ENCODE measurements at regions not wholly inside any gene's neighbourhood (a gene's known extent, or its start where the extent isn't known, plus 50 kb on each side); places are given as distances from the start of the nearest gene placed in this dataset.

DNA sequence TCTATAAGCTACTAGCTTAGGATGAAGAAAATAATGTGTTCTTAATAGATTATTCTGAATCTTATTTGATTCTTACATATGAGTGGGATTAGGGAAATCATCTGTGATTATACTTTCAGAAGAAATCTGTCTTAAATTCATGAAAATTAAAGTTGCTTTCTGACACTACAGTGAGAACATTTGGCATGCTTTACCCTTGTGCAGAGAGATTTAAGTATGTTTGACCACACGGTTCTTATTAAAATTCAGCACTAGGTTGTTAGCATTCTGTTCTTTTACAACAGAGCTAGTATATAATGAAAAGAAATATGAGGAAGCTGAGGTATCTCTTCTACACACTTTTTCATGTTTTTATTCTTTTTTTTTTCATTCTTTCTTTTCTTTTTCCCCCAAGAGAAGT is 2723.9 kb downstream of the PCDH9 start (continued):
- TF ChIP-seq CEBPZ (IDR thresholded peaks at IDR 0.05; ENCODE audit: low read depth, low read length), result no peak

GRCh38 chr13:64505336-64505910 is 2724.7 kb downstream of the PCDH9 start:
- H2AFZ ChIP-seq (ENCODE audit: control insufficient read depth, low read depth, low read length), result no peak overlapping the region
- RAD21 ChIA-PET (ENCODE audit: unreplicated experiment), result no interaction called here
- BruUV-seq (replicated peaks), result no TSS peak
- TF ChIP-seq EGR1 (IDR thresholded peaks at IDR 0.05; ENCODE audit: borderline replicate concordance in 1 of 2, low read depth in 2 of 2, low read length in 2 of 2) (no peak), ZNF24 (IDR thresholded peaks at IDR 0.05) (no peak), NR2C2 (IDR thresholded peaks at IDR 0.05; ENCODE audit: borderline replicate concordance, control insufficient read depth, insufficient read length, low read depth) (no peak), TARDBP (IDR thresholded peaks at IDR 0.05; ENCODE audit: borderline replicate concordance) (no peak), NR2C1 (IDR thresholded peaks at IDR 0.05) (no peak), MXI1 (IDR thresholded peaks at IDR 0.05; ENCODE audit: low read depth, low read length) (no peak), ZZZ3 (IDR thresholded peaks at IDR 0.05; ENCODE audit: control insufficient read depth, insufficient read length, low read depth) (no peak), ZNF207 (IDR thresholded peaks at IDR 0.05; ENCODE audit: borderline replicate concordance) (no peak), TCF3 (IDR thresholded peaks at IDR 0.05; ENCODE audit: borderline replicate concordance, insufficient read depth, low read depth, low read length) (no peak), SIX5 (IDR thresholded peaks at IDR 0.05; ENCODE audit: low read depth, low read length, severe bottlenecking) (no peak), CBX5 (IDR thresholded peaks at IDR 0.05; ENCODE audit: low read depth) (no peak), GATAD2B (conservative IDR thresholded peaks at IDR 0.05; ENCODE audit: low read depth) (no peak)
- TF ChIP-seq, protein P1, sequence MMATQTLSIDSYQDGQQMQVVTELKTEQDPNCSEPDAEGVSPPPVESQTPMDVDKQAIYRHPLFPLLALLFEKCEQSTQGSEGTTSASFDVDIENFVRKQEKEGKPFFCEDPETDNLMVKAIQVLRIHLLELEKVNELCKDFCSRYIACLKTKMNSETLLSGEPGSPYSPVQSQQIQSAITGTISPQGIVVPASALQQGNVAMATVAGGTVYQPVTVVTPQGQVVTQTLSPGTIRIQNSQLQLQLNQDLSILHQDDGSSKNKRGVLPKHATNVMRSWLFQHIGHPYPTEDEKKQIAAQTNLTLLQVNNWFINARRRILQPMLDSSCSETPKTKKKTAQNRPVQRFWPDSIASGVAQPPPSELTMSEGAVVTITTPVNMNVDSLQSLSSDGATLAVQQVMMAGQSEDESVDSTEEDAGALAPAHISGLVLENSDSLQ (IDR thresholded peaks at IDR 0.05), result no peak
- TF ChIP-seq, protein P2, sequence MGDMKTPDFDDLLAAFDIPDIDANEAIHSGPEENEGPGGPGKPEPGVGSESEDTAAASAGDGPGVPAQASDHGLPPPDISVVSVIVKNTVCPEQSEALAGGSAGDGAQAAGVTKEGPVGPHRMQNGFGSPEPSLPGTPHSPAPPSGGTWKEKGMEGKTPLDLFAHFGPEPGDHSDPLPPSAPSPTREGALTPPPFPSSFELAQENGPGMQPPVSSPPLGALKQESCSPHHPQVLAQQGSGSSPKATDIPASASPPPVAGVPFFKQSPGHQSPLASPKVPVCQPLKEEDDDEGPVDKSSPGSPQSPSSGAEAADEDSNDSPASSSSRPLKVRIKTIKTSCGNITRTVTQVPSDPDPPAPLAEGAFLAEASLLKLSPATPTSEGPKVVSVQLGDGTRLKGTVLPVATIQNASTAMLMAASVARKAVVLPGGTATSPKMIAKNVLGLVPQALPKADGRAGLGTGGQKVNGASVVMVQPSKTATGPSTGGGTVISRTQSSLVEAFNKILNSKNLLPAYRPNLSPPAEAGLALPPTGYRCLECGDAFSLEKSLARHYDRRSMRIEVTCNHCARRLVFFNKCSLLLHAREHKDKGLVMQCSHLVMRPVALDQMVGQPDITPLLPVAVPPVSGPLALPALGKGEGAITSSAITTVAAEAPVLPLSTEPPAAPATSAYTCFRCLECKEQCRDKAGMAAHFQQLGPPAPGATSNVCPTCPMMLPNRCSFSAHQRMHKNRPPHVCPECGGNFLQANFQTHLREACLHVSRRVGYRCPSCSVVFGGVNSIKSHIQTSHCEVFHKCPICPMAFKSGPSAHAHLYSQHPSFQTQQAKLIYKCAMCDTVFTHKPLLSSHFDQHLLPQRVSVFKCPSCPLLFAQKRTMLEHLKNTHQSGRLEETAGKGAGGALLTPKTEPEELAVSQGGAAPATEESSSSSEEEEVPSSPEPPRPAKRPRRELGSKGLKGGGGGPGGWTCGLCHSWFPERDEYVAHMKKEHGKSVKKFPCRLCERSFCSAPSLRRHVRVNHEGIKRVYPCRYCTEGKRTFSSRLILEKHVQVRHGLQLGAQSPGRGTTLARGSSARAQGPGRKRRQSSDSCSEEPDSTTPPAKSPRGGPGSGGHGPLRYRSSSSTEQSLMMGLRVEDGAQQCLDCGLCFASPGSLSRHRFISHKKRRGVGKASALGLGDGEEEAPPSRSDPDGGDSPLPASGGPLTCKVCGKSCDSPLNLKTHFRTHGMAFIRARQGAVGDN (IDR thresholded peaks at IDR 0.05), result no peak

More at GRCh38 chr13:64505336-64505910, 2724.7 kb downstream of the PCDH9 start:
- 31% methylated on average over 4 of the region's 4 CpGs for WGBS (ENCODE audit: insufficient coverage, insufficient replicate concordance, low lambda C conversion rate, missing lambda C conversion rate)
- Histone ChIP-seq H3K27ac (ENCODE audit: control insufficient read depth, insufficient read depth) (no peak overlapping the region), H3K4me3 (no peak overlapping the region), H3K4me2 (ENCODE audit: control insufficient read depth, insufficient read depth) (no peak overlapping the region), H3K36me3 (ENCODE audit: control insufficient read depth in 2 of 2, insufficient read depth in 2 of 2, low read length in 1 of 2) (no peaks in the 10 kb centered on the region), H3K9ac (ENCODE audit: control insufficient read depth, insufficient read depth, low read length) (no peak overlapping the region), H3K4me1 (ENCODE audit: control insufficient read depth, insufficient read depth, low read length) (no peaks in the 10 kb centered on the region), H3K27me3 (replicated peaks in 1 of 2; ENCODE audit: control insufficient read depth in 2 of 2, insufficient read depth in 2 of 2, low read length in 1 of 2) (no peaks in the 10 kb centered on the region), H3K9me3 (replicated peaks; ENCODE audit: control insufficient read depth, insufficient read depth, low read length) (no peaks in the 10 kb centered on the region), H4K20me1 (ENCODE audit: control insufficient read depth, insufficient read depth) (no peaks in the 10 kb centered on the region), H3K79me2 (ENCODE audit: control insufficient read depth, insufficient read depth, low read length) (no peaks in the 10 kb centered on the region)
- ChIA-PET POLR2A (interaction anchor here (0.6 kb wide), 1 partner anchor 1197 kb away, joined by 3 read pairs; no protein-coding TSS in a partner anchor), SMC1A (ENCODE audit: uncharacterized antibody, unreplicated experiment) (interaction anchor here (0.7 kb wide), 1 partner anchor 426 kb away, joined by 3 read pairs; no protein-coding TSS in a partner anchor), CTCF (interaction anchor here (1.3 kb wide), 1 partner anchor 9 kb away, joined by 3 read pairs; no protein-coding TSS in a partner anchor)
- in situ Hi-C loops (cut with MboI) (no loop called here), intact Hi-C loops (cut with micrococcal nuclease; ENCODE audit: unreplicated experiment) (no loop called here)
- ATAC-seq (peak; percentile 55), DNase-seq (ENCODE audit: low read depth, low spot score) (no peak), FAIRE-seq (no peak)
